Panc1 (cell line): ENCODE measurements at regions not wholly inside any gene's neighbourhood (a gene's known extent, or its start where the extent isn't known, plus 50 kb on each side); places are given as distances from the start of the nearest gene placed in this dataset.

Experiments used
- ATAC-seq: fragments of 200-7000 bp; cut with Tn5 transposase; 2 replicates; pipeline ENCODE4 v1.9.1; 2020; ENCODE audit warnings: mild to moderate bottlenecking, moderate library complexity
- BruUV-seq: library from RNA; stranded (reverse); fragments of 400-500 nt; replicated peaks from 2 replicates; lab custom pipeline; 2021; lab: Mats Ljungman, UMichigan
- CTCF ChIA-PET: fragments of 300-600 bp; sonication (Branson Sonifier 250); formaldehyde crosslinking; loops from one replicate; lab custom pipeline; 2022; ENCODE audit warnings: antibody characterized with exemption; lab: Charles Lee
- POLR2A ChIA-PET: fragments of 300-600 bp; sonication (Branson Sonifier 250); formaldehyde crosslinking; loops from one replicate; lab custom pipeline; 2022; ENCODE audit warnings: antibody characterized with exemption; lab: Charles Lee
- DNase-seq: peaks from one replicate; pipeline ENCODE4 v3.0.0-alpha.2; 2010; ENCODE audit warnings: low read depth, low spot score
- H3K27ac ChIP-seq: 2 replicates; pipeline ENCODE4 v1.5.1; 2011; ENCODE audit warnings: mild to moderate bottlenecking, low read length, inconsistent platforms
- H3K27me3 ChIP-seq: fragments of 200-500 bp; sonication (Bioruptor generic); 2 replicates; pipeline ENCODE4 v1.6.0; 2014; ENCODE audit warnings: low read length, inconsistent platforms; ENCODE audit not compliant: control insufficient read depth, insufficient read depth
- H3K36me3 ChIP-seq: fragments of 200-500 bp; sonication (Bioruptor generic); 2 replicates; pipeline ENCODE4 v1.5.1; 2014; ENCODE audit warnings: inconsistent platforms, mild to moderate bottlenecking, low read length, moderate library complexity; ENCODE audit not compliant: control insufficient read depth, insufficient read depth
- H3K4me1 ChIP-seq: 2 replicates; pipeline ENCODE4 v1.5.1; 2011; ENCODE audit warnings: inconsistent platforms, mild to moderate bottlenecking, low read length, moderate library complexity; ENCODE audit not compliant: control insufficient read depth, insufficient read depth
- H3K4me3 ChIP-seq, 2 experiments: 2 replicates each; pipeline ENCODE4 v1.5.1; 2011 to 2012; ENCODE audit warnings: low read depth in 2 of 2, low read length in 2 of 2, mild to moderate bottlenecking in 2 of 2, inconsistent platforms in 1 of 2, moderate library complexity in 1 of 2
- H3K9me3 ChIP-seq: fragments of 200-500 bp; sonication (Bioruptor generic); 2 replicates; pipeline ENCODE4 v1.5.1; 2014; ENCODE audit warnings: low read depth, mild to moderate bottlenecking, inconsistent platforms, low read length, moderate library complexity; ENCODE audit not compliant: control insufficient read depth, insufficient read depth
- CTCF ChIP-seq: fragments of 450-650 bp; IDR thresholded peaks from 2 replicates; pipeline ENCODE4 v1.5.1; 2017; ENCODE audit warnings: mild to moderate bottlenecking
- POLR2AphosphoS5 ChIP-seq: IDR thresholded peaks from 2 replicates; pipeline ENCODE4 v1.6.1; 2012; ENCODE audit warnings: mild to moderate bottlenecking, low read depth, low read length, moderate library complexity
- REST ChIP-seq, 2 experiments: IDR thresholded peaks; 2 replicates each; pipeline ENCODE4 v1.6.1; 2011 to 2012; ENCODE audit warnings: low read depth in 2 of 2, control low read depth in 1 of 2, low read length in 1 of 2, mild to moderate bottlenecking in 1 of 2, moderate library complexity in 1 of 2; ENCODE audit not compliant: insufficient read depth in 1 of 2
- SIN3A ChIP-seq: IDR thresholded peaks from 2 replicates; pipeline ENCODE4 v1.6.1; 2012; ENCODE audit warnings: low read depth, mild to moderate bottlenecking, low read length, moderate library complexity, borderline replicate concordance; ENCODE audit not compliant: insufficient read depth
- TCF7L2 ChIP-seq: IDR thresholded peaks from 2 replicates; pipeline ENCODE4 v1.6.1; 2011; ENCODE audit warnings: mild to moderate bottlenecking, low read depth, low read length, inconsistent platforms
- in situ Hi-C: cut with HindIII; loops from 2 replicates; pipeline ENCODE4 v1.10.0; 2016; ENCODE audit warnings: low sequenced_read_pairs, low pct_unique_long_range_greater_than_20kb
- intact Hi-C: fragments of 100-400 bp; cut with micrococcal nuclease; formaldehyde crosslinking; loops from one replicate; pipeline ENCODE4 v1.10.0; 2022; ENCODE audit not compliant: unreplicated experiment

GRCh38 chr12:89023936-89024335 is 328.4 kb downstream of the DUSP6 start:
- POLR2A ChIA-PET = no interaction called here
- in situ Hi-C loops = no loop called here
- BruUV-seq = no TSS peak

GRCh38 chr12:89020689-89021088 is 331.6 kb downstream of the DUSP6 start:
- no TSS peak for BruUV-seq
- ChIA-PET CTCF (no interaction called here), POLR2A (no interaction called here)
- Histone ChIP-seq H3K27ac (no peak overlapping the region), H3K27me3 (peaks cover 5% of the 10 kb centered on the region), H3K4me3 (no peak overlapping the region), H3K9me3 (no peaks in the 10 kb centered on the region), H3K36me3 (no peaks in the 10 kb centered on the region), H3K4me1 (peaks cover 2% of the 10 kb centered on the region; the same call in 1 of the 2 replicates)
- in situ Hi-C loops = no loop called here
- TF ChIP-seq POLR2AphosphoS5 (no peak), TCF7L2 (no peak), REST (IDR thresholded peaks at IDR 0.05; ENCODE audit: insufficient read depth in 1 of 2, low read depth in 2 of 2, low read length in 1 of 2) (no peak), CTCF (no peak), SIN3A (no peak)
- ATAC-seq (no peak), DNase-seq (no peak)
- intact Hi-C loops = no loop called here

More at GRCh38 chr12:89023936-89024335, 328.4 kb downstream of the DUSP6 start:
- H3K4me1 ChIP-seq = peaks cover 2% of the 10 kb centered on the region; the same call in 1 of the 2 replicates
- ATAC-seq (no peak), DNase-seq (no peak)
- no peaks in the 10 kb centered on the region; the same call in 1 of the 2 replicates for H3K27me3 ChIP-seq
- no peak for TF ChIP-seq SIN3A
- no peaks in the 10 kb centered on the region for H3K36me3 ChIP-seq
- intact Hi-C loops = no loop called here
- CTCF ChIA-PET = no interaction called here
- no peak overlapping the region for H3K27ac ChIP-seq
- no peak overlapping the region for H3K4me3 ChIP-seq
- H3K9me3 ChIP-seq = no peaks in the 10 kb centered on the region

- no peak for TF ChIP-seq REST (IDR thresholded peaks at IDR 0.05; ENCODE audit: insufficient read depth in 1 of 2, low read depth in 2 of 2, low read length in 1 of 2)
- TF ChIP-seq SIN3A = no peak
- TF ChIP-seq CTCF = no peak
- no peak for TF ChIP-seq TCF7L2
- TF ChIP-seq POLR2AphosphoS5 = no peak
- in situ Hi-C loops (no loop called here), intact Hi-C loops (no loop called here)
- Histone ChIP-seq H3K4me1 (peaks cover 2% of the 10 kb centered on the region; the same call in 1 of the 2 replicates), H3K27me3 (peaks cover 5% of the 10 kb centered on the region), H3K27ac (no peak overlapping the region), H3K36me3 (no peaks in the 10 kb centered on the region), H3K4me3 (no peak overlapping the region), H3K9me3 (no peaks in the 10 kb centered on the region)
- ChIA-PET POLR2A (no interaction called here), CTCF (interaction anchor here (1.0 kb wide), 1 partner anchor 441 kb away, joined by 3 read pairs; no protein-coding TSS in a partner anchor)
- ATAC-seq = no peak
- DNase-seq = no peak
- no TSS peak for BruUV-seq
These were observed 332.2 kb downstream of the DUSP6 start for GRCh38 chr12:89020121-89020480.
